K562 (cell line): ENCODE measurements at regions not wholly inside any gene's neighbourhood (a gene's known extent, or its start where the extent isn't known, plus 50 kb on each side); places are given as distances from the start of the nearest gene placed in this dataset.

Experiments
- ATAC-seq: fragments of 200-7000 bp; cut with Tn5 transposase; 3 replicates; pipeline ENCODE4 v1.9.1; 2020; ENCODE audit warnings: moderate library complexity
- BruUV-seq: library from RNA; stranded (reverse); fragments of 400-500 nt; replicated peaks from 2 replicates; lab custom pipeline; 2021; lab: Mats Ljungman, UMichigan
- CTCF ChIA-PET: fragments of 300-600 bp; formaldehyde crosslinking; extraction: SDS; loops from one replicate; lab custom pipeline; 2021; ENCODE audit warnings: low intra/inter-chr PET ratio; lab: Yijun Ruan, JAX
- POLR2A ChIA-PET: fragments of 300-600, 350-650 bp; sonication (Branson Sonifier 250); formaldehyde crosslinking; extraction: SDS; loops from one replicate; lab custom pipeline; 2021; ENCODE audit warnings: antibody characterized with exemption, inconsistent platforms; lab: Yijun Ruan, JAX
- DNase-seq, 4 experiments: peaks; one replicate each; pipeline versions ENCODE4 v3.0.0 to v3.0.0-alpha.2; 2011 to 2018; ENCODE audit warnings: low spot score in 3 of 4, mixed read lengths in 3 of 4; ENCODE audit errors: extremely low read depth in 1 of 4
- FAIRE-seq: peaks from 2 replicates; lab custom pipeline; 2011; peaks lifted over from hg19 to GRCh38; lab: Jason Lieb, UNC
- H2AFZ ChIP-seq: 2 replicates; pipeline ENCODE4 v1.6.0; 2011; ENCODE audit warnings: low read depth, low read length, control low read depth, inconsistent platforms
- H3K27ac ChIP-seq: fragments of 200-600 bp; 3 replicates; pipeline ENCODE4 v1.8.0; 2011; ENCODE audit warnings: low read depth, mild to moderate bottlenecking, control low read depth, inconsistent platforms, low read length, moderate library complexity, mixed read lengths; ENCODE audit errors: extremely low read depth
- H3K27me3 ChIP-seq, 2 experiments: fragments of 300-600 bp in 1 of 2; 2 replicates in 1 of 2; 3 replicates in 1 of 2; pipeline versions ENCODE4 v1.6.0 to v1.8.0; 2011; ENCODE audit warnings: inconsistent platforms in 2 of 2, low read length in 2 of 2, mild to moderate bottlenecking in 1 of 2, mixed read lengths in 1 of 2, moderate library complexity in 1 of 2; ENCODE audit not compliant: control insufficient read depth in 2 of 2, insufficient read depth in 2 of 2
- H3K36me3 ChIP-seq: fragments of 300-600 bp; 3 replicates; pipeline ENCODE4 v1.8.0; 2011; ENCODE audit warnings: mild to moderate bottlenecking, low read length, inconsistent platforms; ENCODE audit not compliant: control insufficient read depth, insufficient read depth
- H3K4me1 ChIP-seq, 2 experiments: fragments of 200-600 bp in 1 of 2; replicated peaks in 1 of 2; 2 replicates in 1 of 2; 3 replicates in 1 of 2; pipeline versions ENCODE4 v1.5.1 to v1.8.0; 2011; ENCODE audit warnings: inconsistent platforms in 2 of 2, low read length in 2 of 2, mild to moderate bottlenecking in 1 of 2, mixed read lengths in 1 of 2, moderate library complexity in 1 of 2; ENCODE audit not compliant: control insufficient read depth in 2 of 2, insufficient read depth in 2 of 2
- H3K4me2 ChIP-seq: 2 replicates; pipeline ENCODE4 v1.6.1; 2011; ENCODE audit warnings: low read length, control low read depth, inconsistent platforms, mixed read lengths; ENCODE audit not compliant: insufficient read depth
- H3K4me3 ChIP-seq: fragments of 200-600 bp; sonication (generic), shearing (Covaris generic); 2 replicates; pipeline ENCODE4 v1.5.1; 2016; ENCODE audit warnings: control low read depth, inconsistent platforms
- H3K79me2 ChIP-seq: fragments of 200-600 bp; 3 replicates; pipeline ENCODE4 v1.8.0; 2011; ENCODE audit warnings: low read length, inconsistent platforms; ENCODE audit not compliant: control insufficient read depth, insufficient read depth
- H3K9ac ChIP-seq, 2 experiments: 2 replicates each; pipeline versions ENCODE4 v1.6.0 to v1.6.1; 2011; ENCODE audit warnings: low read depth in 2 of 2, low read length in 2 of 2, control low read depth in 1 of 2, inconsistent platforms in 1 of 2, mild to moderate bottlenecking in 1 of 2, mixed read lengths in 1 of 2; ENCODE audit not compliant: insufficient read depth in 1 of 2
- H3K9me1 ChIP-seq: one replicate; pipeline ENCODE4 v1.6.0; 2011; ENCODE audit warnings: inconsistent platforms, mild to moderate bottlenecking, low read length, moderate library complexity; ENCODE audit not compliant: control insufficient read depth, insufficient read depth
- H3K9me3 ChIP-seq: replicated peaks from 2 replicates; pipeline ENCODE4 v1.5.1; 2011; ENCODE audit warnings: low read depth, low read length, inconsistent platforms; ENCODE audit not compliant: control insufficient read depth, insufficient read depth
- H4K20me1 ChIP-seq: replicated peaks from 2 replicates; pipeline ENCODE4 v1.6.1; 2011; ENCODE audit warnings: low read length, inconsistent platforms, mixed read lengths; ENCODE audit not compliant: control insufficient read depth, insufficient read depth
- CBX3 ChIP-seq, 2 experiments: IDR thresholded peaks; 1 replicate in 1 of 2; 2 replicates in 1 of 2; pipeline ENCODE4 v1.6.1; 2012; ENCODE audit warnings: inconsistent platforms in 2 of 2, low read length in 2 of 2, borderline replicate concordance in 1 of 2, control low read depth in 1 of 2
- FOXM1 ChIP-seq, 2 experiments: fragments of 450-650 bp in 1 of 2; sonication (generic) in 1 of 2; formaldehyde crosslinking in 1 of 2; IDR thresholded peaks; 2 replicates each; pipeline versions ENCODE4 v1.6.1 to v1.9.0; 2017 to 2022; ENCODE audit warnings: low read depth in 2 of 2, mild to moderate bottlenecking in 2 of 2, missing genetic modification reagents in 1 of 2, moderate library complexity in 1 of 2
- HMGN3 ChIP-seq: IDR thresholded peaks from 2 replicates; pipeline ENCODE4 v1.6.1; 2011; ENCODE audit warnings: borderline replicate concordance, low read depth, mild to moderate bottlenecking, mixed read lengths, low read length; ENCODE audit not compliant: insufficient read length; ENCODE audit errors: extremely low read depth
- KDM1A ChIP-seq, 2 experiments: fragments of 450-650 bp; IDR thresholded peaks; 2 replicates each; pipeline ENCODE4 v1.6.1; 2016; ENCODE audit warnings: mild to moderate bottlenecking in 2 of 2
- KDM2B ChIP-seq: fragments of 250-450 bp; sonication (Bioruptor Pico); IDR thresholded peaks from 2 replicates; pipeline ENCODE4 v1.8.0; 2021; ENCODE audit warnings: mild to moderate bottlenecking, moderate library complexity
- MAFK ChIP-seq: IDR thresholded peaks from 2 replicates; pipeline ENCODE4 v1.6.1; 2011; ENCODE audit warnings: low read length, improper control_type of control experiment
- NCOA6 ChIP-seq: fragments of 450-650 bp; IDR thresholded peaks from 2 replicates; pipeline ENCODE4 v1.6.1; 2017; ENCODE audit warnings: mild to moderate bottlenecking
- NCOR1 ChIP-seq: fragments of 450-650 bp; IDR thresholded peaks from 2 replicates; pipeline ENCODE4 v1.6.1; 2016; ENCODE audit warnings: mild to moderate bottlenecking, moderate library complexity
- NR0B1 ChIP-seq: fragments of 450-650 bp; IDR thresholded peaks from one replicate; pipeline ENCODE4 v1.6.1; 2018; ENCODE audit warnings: mild to moderate bottlenecking, moderate library complexity; ENCODE audit not compliant: partially characterized antibody
- POLR3A ChIP-seq: IDR thresholded peaks from 2 replicates; pipeline ENCODE4 v1.6.1; 2011; ENCODE audit warnings: borderline replicate concordance, mild to moderate bottlenecking, moderate library complexity; ENCODE audit not compliant: insufficient read length, insufficient read depth; ENCODE audit errors: extremely low read depth
- RAD51 ChIP-seq: fragments of 450-650 bp; IDR thresholded peaks from 2 replicates; pipeline ENCODE4 v1.7.1; 2016; ENCODE audit warnings: low read depth, mild to moderate bottlenecking, borderline replicate concordance
- RBM34 ChIP-seq: fragments of 200-400 bp; formaldehyde crosslinking; IDR thresholded peaks from 2 replicates; pipeline ENCODE4 v1.6.1; 2018; ENCODE audit warnings: low read length, borderline replicate concordance; ENCODE audit not compliant: insufficient read depth
- SMARCB1 ChIP-seq: IDR thresholded peaks from 2 replicates; pipeline ENCODE4 v1.6.1; 2011; ENCODE audit warnings: improper control_type of control experiment, low read depth; ENCODE audit not compliant: insufficient read length
- SRSF3 ChIP-seq: fragments of 200-400 bp; formaldehyde crosslinking; IDR thresholded peaks from 2 replicates; pipeline ENCODE4 v1.6.1; 2016; ENCODE audit warnings: mild to moderate bottlenecking, low read length, moderate library complexity; ENCODE audit not compliant: insufficient read depth
- TSHZ1 ChIP-seq: fragments of 250-450 bp; sonication (Bioruptor Pico); IDR thresholded peaks from 2 replicates; pipeline ENCODE4 v1.4.0; 2020; ENCODE audit warnings: mild to moderate bottlenecking, moderate library complexity
- ZNF695 ChIP-seq: fragments of 450-650 bp; formaldehyde crosslinking; IDR thresholded peaks from 2 replicates; pipeline ENCODE4 v1.4.0; 2020; ENCODE audit warnings: mild to moderate bottlenecking, moderate library complexity
- ZSCAN32 ChIP-seq: fragments of 450-650 bp; formaldehyde crosslinking; IDR thresholded peaks from 2 replicates; pipeline ENCODE4 v1.4.0; 2020; ENCODE audit warnings: mild to moderate bottlenecking, moderate library complexity
- WGBS: fragments of 100-300 bp; shearing (Covaris generic); methylation state at CpG from one replicate; pipeline ENCODE4 v1.1.6; 2016; ENCODE audit warnings: low coverage, mixed read lengths; ENCODE audit not compliant: insufficient coverage; ENCODE audit errors: missing lambda C conversion rate; 5-methylcytosine and 5-hydroxymethylcytosine counted together
- in situ Hi-C: fragments of 300-500 bp; cut with MboI; formaldehyde crosslinking; loops from 4 replicates; pipeline ENCODE4 v1.15.0; 2018; ENCODE audit warnings: inconsistent platforms, mixed read lengths
- intact Hi-C: fragments of 100-400 bp; cut with micrococcal nuclease; formaldehyde crosslinking; loops from 2 replicates; pipeline ENCODE4 v1.14.2; 2022
- TF ChIP-seq, protein P1 (sequence below): sonication (generic); formaldehyde crosslinking; IDR thresholded peaks from 2 replicates; pipeline ENCODE4 v1.8.0; 2023; ENCODE audit warnings: mild to moderate bottlenecking, missing genetic modification reagents

- ATAC-seq: peak; percentile 55; the same call in 1 of the 3 replicates
- H3K9ac ChIP-seq: no peak overlapping the region
- intact Hi-C loops: no loop called here
- no peak for TF ChIP-seq ZSCAN32 (CRISPR knock-in tag)
- TF ChIP-seq HMGN3: no peak
- no peak for TF ChIP-seq SRSF3
- peak; percentile 20; the same call in 1 of the 2 replicates for TF ChIP-seq MAFK
- no peak for TF ChIP-seq TSHZ1 (CRISPR knock-in tag)
- TF ChIP-seq NR0B1: no peak
- no peak for TF ChIP-seq RBM34
- TF ChIP-seq, protein P1, sequence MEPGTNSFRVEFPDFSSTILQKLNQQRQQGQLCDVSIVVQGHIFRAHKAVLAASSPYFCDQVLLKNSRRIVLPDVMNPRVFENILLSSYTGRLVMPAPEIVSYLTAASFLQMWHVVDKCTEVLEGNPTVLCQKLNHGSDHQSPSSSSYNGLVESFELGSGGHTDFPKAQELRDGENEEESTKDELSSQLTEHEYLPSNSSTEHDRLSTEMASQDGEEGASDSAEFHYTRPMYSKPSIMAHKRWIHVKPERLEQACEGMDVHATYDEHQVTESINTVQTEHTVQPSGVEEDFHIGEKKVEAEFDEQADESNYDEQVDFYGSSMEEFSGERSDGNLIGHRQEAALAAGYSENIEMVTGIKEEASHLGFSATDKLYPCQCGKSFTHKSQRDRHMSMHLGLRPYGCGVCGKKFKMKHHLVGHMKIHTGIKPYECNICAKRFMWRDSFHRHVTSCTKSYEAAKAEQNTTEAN: no peak
- no peak for TF ChIP-seq POLR3A
- peak; percentile 34; the same call in 1 of the 2 replicates for TF ChIP-seq FOXM1 (IDR thresholded peaks at IDR 0.05; ENCODE audit: low read depth)
- no peak for TF ChIP-seq FOXM1 (CRISPR knock-in tag; IDR thresholded peaks at IDR 0.05; ENCODE audit: low read depth)
- no peak for TF ChIP-seq KDM2B (CRISPR knock-in tag)
- TF ChIP-seq SMARCB1: no peak
- TF ChIP-seq KDM1A (IDR thresholded peaks at IDR 0.05): peak; percentile 60 to 70
- no peak for TF ChIP-seq CBX3 (IDR thresholded peaks at IDR 0.05; ENCODE audit: borderline replicate concordance in 1 of 2, low read length in 2 of 2)
- no peak for TF ChIP-seq NCOA6
- no peak for TF ChIP-seq ZNF695
- no peak for TF ChIP-seq RAD51
- TF ChIP-seq NCOR1: peak; percentile 55
Measured at GRCh38 chr5:136679233-136679632, 313.9 kb upstream of the TRPC7 start.

More at GRCh38 chr5:136679233-136679632, 313.9 kb upstream of the TRPC7 start:
- in situ Hi-C loops: no loop called here
- CTCF ChIA-PET: no interaction called here
- no peaks in the 10 kb centered on the region for H3K79me2 ChIP-seq
- DNase-seq (peak in 2 of 4 experiments; percentile 13 to 39), FAIRE-seq (no peak)
- H3K4me1 ChIP-seq: no peaks in the 10 kb centered on the region
- H3K9me3 ChIP-seq: no peaks in the 10 kb centered on the region; the same call in 1 of the 2 replicates
- H3K9me1 ChIP-seq: no peaks in the 10 kb centered on the region
- no peak overlapping the region for H3K4me3 ChIP-seq
- H2AFZ ChIP-seq: no peak overlapping the region
- H3K27me3 ChIP-seq: no peaks in the 10 kb centered on the region
- no peaks in the 10 kb centered on the region for H3K36me3 ChIP-seq
- WGBS: 1% methylated on average over 9 of the region's 9 CpGs
- no TSS peak for BruUV-seq
- no peak overlapping the region for H3K27ac ChIP-seq
- no peaks in the 10 kb centered on the region for H4K20me1 ChIP-seq
- no peak overlapping the region for H3K4me2 ChIP-seq
- POLR2A ChIA-PET: interaction anchor here (0.6 to 1.4 kb wide), 2 partner anchors 8 to 282 kb away, joined by 3 to 4 read pairs; no protein-coding TSS in a partner anchor
